ENCODE measurements at regions not wholly inside any gene's neighbourhood (a gene's known extent, or its start where the extent isn't known, plus 50 kb on each side); places are given as distances from the start of the nearest gene placed in this dataset.
A peak's percentile ranks its signal among the peaks of the same experiment; 100 is the strongest.
"Not testable (repeated sequence)": the region's sequence is repeated elsewhere in the genome, so short reads cannot be mapped to it uniquely, and the experiment has no call there.

DNA sequence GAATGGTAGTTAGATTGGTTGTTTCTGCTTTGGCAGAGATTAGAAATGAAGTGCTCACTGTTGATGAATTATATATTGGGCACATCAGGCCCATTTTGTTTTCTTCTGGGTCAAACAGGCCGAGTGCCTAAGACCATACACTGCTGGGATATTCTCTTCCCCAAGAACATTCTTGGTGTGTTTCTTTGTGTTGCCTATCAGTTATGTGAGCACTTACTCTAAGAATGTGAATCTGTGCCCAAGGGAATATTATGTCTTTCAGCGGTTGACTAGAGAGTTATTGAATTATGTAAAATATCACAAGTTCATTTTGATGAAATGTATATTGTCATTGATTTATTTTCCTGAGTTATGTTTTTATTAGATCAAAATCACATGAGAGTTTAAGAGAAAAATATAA lies 255.5 kb upstream of the SMIM30 start:
- DNase-seq = no peak

GRCh38 chr7:113371416-113372043 lies 253.2 kb upstream of the SMIM30 start:
- no peak for DNase-seq

DNA sequence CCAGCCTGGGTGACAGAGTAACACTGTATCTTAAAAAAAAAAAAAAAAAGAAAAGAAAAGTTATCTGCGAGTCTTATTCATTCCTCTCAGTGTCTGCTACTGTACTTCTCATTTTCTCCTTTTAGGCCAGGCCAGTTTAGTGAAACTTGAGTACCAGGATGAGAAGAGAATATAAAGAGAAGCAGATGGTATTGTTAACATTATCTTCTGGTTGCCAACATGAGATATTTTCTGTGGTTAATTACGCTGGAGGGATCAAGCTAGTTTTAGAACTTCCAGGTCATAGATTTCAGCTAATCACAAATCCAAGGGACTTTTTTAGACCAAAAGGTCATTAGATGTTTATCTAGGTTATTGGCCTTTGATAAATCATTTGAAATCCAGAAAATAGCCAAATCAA lies 252.6 kb upstream of the SMIM30 start:
- no peak for DNase-seq

DNA sequence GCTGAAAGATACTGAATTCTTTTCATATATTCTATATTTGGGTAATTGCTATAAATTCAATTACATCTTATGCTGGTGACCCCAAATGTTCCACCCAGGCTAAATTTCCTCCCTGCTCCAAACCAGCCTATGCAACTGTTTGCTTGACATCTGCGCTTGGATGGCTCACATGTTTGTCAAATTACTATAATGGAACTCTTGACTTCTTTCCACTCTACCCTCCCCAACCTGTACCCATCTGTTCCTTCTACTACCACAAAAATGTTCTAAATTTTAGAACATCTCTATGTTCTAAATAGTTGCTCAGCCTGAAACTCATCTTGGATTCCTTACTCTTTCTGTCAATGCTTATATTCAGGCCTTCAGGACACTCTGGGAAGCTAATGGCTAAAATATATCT lies 249.9 kb upstream of the SMIM30 start:
- no peak for DNase-seq

GRCh38 chr7:113367041-113367586 lies 248.8 kb upstream of the SMIM30 start:
- no peak for DNase-seq

DNA sequence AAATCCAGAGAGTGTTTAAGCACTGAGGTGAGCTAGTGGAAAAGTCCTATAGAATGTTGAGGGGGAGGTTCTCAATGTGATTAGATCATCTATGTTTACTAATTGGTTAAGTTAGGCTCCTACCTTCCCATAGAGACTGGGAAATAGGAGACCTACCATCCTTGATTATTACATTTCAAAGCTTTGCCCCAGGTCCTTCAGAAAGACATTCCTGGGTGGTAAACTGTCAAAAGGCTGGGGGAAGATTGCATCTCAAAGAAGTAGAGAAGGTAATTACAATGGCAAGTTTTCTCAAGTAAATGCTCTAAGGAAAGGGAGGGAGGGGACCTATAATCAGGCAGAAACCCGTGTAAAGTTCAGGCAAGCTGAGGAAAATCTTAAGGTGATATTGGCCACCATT lies 247.8 kb upstream of the SMIM30 start:
- no peak for DNase-seq

GRCh38 chr7:113349339-113349738 lies 231.0 kb upstream of the SMIM30 start:
- DNase-seq = no peak

DNA sequence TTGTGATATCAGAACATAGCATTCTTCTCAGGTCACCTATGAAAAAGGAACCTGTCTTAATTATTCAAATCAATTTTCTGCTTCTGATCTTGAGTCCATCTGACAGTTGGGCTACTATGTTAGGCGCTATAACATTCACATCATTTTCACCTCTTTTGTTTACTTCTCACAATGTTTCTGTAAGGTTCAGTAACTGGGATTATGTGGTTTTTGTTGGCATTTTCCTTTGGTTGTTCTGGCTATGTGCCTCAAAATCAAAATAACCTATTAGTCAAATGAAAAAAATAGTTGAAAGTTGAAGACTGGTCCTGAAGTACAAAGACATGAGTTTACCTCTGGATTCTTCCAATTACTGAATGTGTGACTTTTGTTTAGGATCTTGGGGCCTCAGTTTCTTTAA lies 221.3 kb upstream of the SMIM30 start:
- DNase-seq = no peak

- DNase-seq = no peak
These were observed 219.8 kb upstream of the SMIM30 start for GRCh38 chr7:113338071-113338696.

DNA sequence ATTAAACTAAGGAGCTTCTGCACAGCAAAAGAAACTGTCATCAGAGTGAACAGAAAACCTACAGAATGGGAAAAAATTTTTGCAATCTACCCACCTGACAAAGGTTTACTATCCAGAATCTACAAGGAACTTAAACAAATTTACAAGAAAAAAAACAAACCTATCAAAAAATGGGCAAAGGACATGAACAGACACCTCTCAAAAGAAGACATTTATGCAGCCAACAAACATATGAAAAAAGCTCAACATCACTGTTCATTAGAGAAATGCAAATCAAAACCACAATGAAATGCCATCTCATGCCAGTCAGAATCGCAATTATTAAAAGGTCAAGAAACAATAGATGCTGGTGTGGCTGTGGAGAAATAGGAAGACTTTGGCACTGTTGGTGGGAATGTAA lies 218.5 kb upstream of the SMIM30 start:
- not testable (repeated sequence) for DNase-seq

DNA sequence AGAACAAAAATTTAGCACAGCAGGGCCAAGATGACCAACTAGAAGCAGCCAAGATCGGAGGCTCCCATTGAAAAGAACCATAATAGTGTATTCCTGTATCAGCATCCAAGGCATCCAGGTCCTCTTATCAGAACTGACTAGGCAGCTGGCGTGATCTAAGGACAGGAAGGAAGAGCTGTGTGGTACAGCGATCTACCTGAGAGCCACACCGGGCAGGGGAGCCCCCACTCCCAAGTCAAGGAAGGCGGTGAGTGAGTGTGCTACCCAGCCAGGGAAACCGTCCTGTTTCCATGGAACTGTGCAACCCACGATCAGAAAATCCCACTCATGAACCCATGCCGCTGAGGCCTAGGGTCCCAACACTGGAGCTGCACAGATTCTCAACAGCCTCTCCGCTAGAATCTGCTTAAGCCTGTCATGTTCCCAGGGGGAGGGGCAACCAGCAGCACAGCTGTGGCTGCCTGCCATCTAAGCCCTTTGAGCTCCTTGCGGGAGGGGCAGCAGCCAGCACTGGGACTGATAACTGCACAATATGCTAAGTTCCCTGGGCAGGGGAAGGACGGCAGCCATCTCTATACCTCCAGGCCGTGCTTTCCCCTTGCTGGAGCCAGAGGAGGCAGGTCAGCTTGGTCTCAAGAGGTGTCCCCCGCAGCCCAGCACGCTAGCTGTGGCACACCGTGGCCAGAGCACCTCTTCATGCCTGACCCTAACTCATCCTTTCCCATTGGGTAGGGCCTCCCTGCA lies 213.0 kb upstream of the SMIM30 start:
- no peak for DNase-seq

DNA sequence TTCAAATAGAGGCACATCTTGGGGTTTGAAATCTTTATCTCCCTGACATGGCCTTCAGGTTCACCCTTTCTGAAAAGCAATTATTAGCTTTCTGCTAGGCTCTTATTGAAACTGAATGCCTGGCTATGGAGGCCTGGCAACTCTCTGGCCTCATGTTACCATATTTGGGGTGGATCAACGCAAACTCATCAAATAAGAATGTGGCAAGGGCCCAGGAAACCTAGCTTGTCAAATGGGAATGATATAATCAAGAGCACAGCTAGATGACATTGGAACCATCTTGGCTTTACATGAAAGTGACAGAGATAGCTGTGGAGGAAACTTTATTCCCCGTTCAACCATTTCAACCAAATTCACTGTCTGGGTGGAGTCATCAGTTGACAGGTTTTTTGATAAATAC lies 202.8 kb upstream of the SMIM30 start:
- no peak for DNase-seq

DNA sequence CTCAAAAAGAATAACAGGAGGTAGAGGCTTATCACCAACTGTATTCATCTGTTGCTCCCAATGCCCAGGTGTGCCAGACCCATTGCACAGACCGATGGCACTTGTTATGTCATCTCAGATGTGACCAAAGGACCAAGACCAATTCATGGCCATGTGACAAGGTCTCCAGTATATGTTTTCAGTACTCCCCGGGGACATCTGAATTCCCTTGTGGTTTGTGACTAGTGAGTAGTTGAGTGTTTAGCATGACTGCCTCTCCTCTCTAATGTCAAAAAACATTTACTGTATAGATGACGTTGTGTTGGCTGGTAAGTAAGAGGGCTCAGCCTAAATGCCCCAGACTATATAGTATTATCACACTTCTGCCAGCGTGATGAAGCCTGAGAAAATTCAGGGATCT lies 202.1 kb upstream of the SMIM30 start:
- DNase-seq = no peak

GRCh38 chr7:113314594-113314993 lies 196.2 kb upstream of the SMIM30 start:
- DNase-seq = no peak

DNA sequence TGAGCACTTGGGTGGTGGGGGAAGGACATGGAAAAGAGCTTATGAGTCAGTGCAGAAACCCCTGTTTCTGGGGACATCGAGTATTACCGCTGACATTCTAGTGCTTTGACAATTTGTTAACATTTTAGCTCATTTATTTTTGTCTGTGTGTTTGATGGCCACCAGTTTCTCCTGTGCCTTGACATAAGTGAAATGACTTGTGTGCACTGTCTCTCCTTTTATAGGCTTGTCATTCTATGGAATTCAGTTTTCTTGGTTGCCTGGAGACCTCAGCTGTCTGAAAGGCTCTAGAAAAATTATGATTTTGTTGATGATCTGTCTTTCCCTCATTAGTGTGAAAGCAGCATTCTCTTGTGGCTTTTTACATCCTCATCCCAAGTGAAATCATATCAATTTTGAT lies 190.0 kb upstream of the SMIM30 start:
- no peak for DNase-seq

DNA sequence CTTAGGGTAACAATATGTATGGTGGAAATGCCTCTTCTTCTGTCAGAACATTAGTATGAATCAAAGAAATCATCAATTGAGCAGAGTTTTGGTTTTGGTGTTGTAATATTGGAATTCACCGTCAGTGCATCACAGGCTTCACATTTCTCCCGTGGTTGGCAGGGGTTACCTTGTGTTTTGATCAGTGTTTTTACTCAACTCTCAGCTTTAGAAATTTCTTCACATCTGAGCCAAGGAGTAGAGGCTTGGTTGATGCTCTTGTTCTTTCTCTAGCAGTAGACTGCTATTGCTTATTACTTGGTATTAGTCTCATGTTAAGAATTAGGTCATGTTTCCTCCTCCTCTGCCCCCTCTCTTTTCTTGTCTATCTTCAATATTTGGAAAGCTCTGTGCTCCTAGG lies 188.8 kb upstream of the SMIM30 start:
- DNase-seq = peak; percentile 24

DNA sequence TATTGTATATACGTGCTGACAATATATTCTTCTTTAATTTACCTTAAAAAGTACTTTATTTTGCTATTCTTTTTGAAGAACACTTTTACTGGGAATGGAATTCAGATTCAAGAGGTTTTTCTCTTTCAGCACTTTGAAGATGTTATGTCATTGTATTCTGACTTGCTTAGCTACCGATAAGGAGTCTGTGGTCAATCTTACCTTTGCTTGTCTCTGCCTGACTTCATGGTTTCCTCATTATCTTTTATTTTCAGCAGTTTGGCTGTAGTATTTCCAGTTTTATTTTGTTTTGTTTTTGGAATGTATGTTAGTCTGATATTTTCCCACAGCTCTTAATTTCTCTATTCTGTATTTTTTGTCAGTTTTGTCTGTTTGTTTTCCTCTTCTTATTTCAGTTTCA lies 187.9 kb upstream of the SMIM30 start:
- no peak for DNase-seq

GRCh38 chr7:113304104-113304503 lies 185.8 kb upstream of the SMIM30 start:
- DNase-seq = no peak

DNA sequence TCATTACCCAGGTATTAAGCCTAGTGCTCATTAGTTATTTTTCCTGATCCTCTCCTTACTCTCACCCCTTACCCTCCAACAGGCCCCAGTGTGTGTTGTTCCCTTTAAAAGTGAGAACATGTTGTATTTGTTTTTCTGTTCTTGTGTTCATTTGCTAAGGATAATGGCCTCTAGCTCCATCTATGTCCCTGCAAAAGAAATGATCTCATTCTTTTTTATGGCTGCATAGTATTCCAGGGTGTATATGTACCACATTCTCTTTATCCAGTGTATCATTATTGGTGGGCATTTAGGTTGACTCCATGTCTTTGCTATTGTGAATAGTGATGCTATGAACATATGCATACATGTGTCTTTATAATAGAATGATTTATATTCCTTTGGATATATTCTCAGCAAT lies 185.0 kb upstream of the SMIM30 start:
- not testable (repeated sequence) for DNase-seq

DNA sequence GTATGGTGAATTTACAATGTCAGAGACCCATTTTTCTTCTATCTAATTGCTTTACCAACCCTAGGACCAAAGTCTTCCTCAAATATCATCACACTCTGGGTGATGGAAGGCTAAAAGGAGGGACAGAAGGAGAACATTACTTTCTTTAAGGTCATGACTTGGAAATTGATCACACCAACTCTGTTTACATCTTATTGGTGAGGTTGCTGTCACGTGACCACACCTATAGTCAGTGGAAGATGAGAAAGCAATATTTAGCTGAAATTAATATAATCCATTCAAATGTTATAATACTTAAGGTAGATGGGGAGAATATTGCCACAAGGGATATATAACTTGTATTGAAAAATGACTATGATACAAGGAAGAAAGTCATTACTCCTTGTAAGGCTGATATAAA lies 183.6 kb upstream of the SMIM30 start:
- no peak for DNase-seq

DNA sequence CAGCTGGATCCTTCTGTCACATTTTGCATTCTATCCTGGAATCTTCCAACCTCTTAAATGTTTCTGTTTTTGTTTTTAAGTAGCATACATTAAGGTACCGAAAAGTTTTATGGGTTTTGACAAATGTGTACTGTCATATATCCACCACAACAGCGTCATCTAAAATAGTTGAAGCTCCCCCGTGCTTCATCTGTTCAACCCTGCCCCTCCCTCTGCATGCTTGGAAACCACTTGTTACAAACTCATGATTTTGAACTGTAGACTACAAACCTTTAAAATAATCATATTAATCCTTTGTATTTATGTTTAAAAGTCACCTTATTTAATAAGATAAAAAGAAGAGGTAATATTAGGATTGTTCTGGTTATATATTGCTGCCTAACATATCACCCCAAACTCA lies 182.8 kb upstream of the SMIM30 start:
- no peak for DNase-seq

DNA sequence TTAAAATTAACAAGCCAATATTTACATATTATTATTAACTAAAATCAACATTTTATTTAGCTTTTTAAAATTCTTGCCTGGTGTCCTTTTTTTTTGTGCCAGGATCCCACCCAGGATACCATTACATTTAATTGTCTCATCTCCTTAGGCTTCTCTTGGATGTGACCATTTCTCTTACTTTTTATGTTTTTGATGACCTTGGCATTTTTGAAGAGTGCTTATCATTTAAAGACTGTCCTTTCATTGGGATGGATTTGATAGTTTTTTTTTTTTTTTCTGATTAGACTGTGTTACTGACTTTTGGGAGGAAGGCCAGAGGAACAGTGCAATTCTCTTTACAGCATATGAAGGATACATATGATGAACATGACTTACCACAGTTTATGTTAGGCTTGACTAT lies 181.4 kb upstream of the SMIM30 start:
- DNase-seq = no peak

- no peak for DNase-seq
These were observed 180.1 kb upstream of the SMIM30 start for GRCh38 chr7:113298501-113298900.

DNA sequence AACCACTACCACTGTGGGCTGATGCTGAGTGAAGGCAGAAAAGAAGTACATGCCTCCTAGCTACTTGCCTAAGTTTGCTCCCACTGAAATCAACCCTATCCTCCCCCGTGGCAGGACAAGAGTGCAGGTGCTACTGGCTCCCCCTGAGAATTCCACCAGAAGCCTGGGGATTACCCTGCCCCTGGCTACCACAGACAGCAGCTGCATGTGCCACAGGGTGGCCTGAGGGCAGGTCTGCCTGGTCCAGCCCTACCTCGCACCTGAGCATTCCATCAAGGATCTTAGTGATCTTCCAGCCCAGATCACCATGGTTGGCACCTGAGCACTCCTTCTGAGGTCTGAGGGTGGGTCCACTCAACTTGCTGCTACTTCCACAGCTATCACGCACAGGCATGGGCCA lies 176.4 kb upstream of the SMIM30 start:
- no peak for DNase-seq
